Bronchial epithelial cell (primary cell): ENCODE measurements at regions not wholly inside any gene's neighbourhood (a gene's known extent, or its start where the extent isn't known, plus 50 kb on each side); places are given as distances from the start of the nearest gene placed in this dataset.

Experiments
- DNase-seq: peaks from one replicate; pipeline ENCODE4 v3.0.0-alpha.2; 2010; ENCODE audit warnings: low read depth
- FAIRE-seq: peaks from 2 replicates; lab custom pipeline; 2011; peaks lifted over from hg19 to GRCh38; lab: Jason Lieb, UNC
- H3K27me3 ChIP-seq: 2 replicates; pipeline ENCODE4 v1.5.1; 2011; ENCODE audit warnings: low read length; ENCODE audit not compliant: control insufficient read depth, insufficient read depth
- H3K36me3 ChIP-seq: 2 replicates; pipeline ENCODE4 v1.5.1; 2011; ENCODE audit warnings: low read length; ENCODE audit not compliant: control insufficient read depth, insufficient read depth
- H3K4me3 ChIP-seq: 2 replicates; pipeline ENCODE4 v1.5.1; 2011; ENCODE audit warnings: mild to moderate bottlenecking, low read depth, low read length, control low read depth
- TF ChIP-seq, protein P1 (sequence below): IDR thresholded peaks from 2 replicates; pipeline ENCODE4 v1.5.1; 2011; ENCODE audit warnings: mild to moderate bottlenecking, moderate library complexity, low read length, control low read depth, inconsistent platforms; ENCODE audit not compliant: insufficient read depth, severe bottlenecking

DNA sequence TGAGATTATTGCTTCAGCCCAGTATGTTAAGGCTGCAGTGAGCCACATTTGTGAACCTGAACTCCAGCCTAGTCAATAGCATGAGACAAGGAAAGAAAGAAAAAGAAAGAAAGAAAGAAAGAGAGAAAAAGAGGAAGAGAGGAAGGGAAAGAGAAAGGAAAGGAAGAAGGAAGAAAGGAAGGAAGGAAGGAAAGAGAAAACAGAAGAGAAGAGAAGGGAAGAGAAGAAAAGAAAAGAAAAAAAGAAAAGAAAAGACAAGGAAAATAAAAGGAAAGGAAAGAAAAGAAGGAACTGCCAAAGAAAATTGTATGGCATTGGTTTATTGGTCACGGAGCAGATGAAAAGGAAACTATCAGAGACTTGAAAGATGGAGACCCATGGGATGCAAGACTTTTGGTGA, 1158.8 kb downstream of the OLFM4 start:
- no peaks in the 10 kb centered on the region for H3K27me3 ChIP-seq
- TF ChIP-seq, protein P1, sequence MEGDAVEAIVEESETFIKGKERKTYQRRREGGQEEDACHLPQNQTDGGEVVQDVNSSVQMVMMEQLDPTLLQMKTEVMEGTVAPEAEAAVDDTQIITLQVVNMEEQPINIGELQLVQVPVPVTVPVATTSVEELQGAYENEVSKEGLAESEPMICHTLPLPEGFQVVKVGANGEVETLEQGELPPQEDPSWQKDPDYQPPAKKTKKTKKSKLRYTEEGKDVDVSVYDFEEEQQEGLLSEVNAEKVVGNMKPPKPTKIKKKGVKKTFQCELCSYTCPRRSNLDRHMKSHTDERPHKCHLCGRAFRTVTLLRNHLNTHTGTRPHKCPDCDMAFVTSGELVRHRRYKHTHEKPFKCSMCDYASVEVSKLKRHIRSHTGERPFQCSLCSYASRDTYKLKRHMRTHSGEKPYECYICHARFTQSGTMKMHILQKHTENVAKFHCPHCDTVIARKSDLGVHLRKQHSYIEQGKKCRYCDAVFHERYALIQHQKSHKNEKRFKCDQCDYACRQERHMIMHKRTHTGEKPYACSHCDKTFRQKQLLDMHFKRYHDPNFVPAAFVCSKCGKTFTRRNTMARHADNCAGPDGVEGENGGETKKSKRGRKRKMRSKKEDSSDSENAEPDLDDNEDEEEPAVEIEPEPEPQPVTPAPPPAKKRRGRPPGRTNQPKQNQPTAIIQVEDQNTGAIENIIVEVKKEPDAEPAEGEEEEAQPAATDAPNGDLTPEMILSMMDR = no peak
- DNase-seq (no peak), FAIRE-seq (no peak)
- H3K4me3 ChIP-seq = no peak overlapping the region
- H3K36me3 ChIP-seq = no peaks in the 10 kb centered on the region

DNA sequence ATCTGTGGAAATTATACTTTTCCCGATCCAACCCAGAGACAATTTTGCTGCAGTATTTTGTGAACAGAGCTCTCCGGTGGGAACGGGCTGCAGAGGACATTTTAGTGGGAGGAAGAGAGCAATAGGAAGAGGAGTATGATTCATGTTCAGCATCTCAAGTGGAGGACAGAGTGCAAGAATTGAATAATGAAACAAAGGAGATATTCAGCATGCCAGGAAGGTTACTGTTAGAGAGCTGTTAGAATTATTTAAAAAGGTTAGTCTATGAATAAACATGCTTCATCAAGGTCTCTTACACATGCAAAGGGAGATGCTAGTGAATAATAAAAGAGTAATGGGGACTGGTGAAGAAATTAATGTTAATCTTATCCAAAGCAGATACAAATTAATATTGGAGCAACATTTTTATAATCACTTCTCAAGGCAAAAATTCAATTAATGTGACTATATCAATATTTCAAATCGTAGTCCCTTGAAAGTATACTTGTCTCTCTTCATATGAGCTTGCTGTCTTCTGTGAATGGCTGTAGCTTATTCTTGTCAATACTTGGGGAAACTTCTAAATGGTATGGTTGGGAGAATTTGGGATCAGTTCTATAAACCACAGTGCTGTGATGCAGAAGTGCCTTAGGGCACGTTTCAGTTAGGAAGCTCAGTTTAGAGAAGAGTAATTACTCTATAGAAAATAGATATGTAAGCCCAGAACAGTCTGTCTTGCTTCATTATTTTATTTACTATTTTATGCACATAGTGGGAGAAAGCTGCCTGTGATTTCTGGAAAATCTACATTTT, 1165.8 kb downstream of the OLFM4 start:
- TF ChIP-seq, protein P1 = no peak
- Histone ChIP-seq H3K27me3 (no peaks in the 10 kb centered on the region), H3K4me3 (no peak overlapping the region), H3K36me3 (no peaks in the 10 kb centered on the region)
- DNase-seq (no peak), FAIRE-seq (no peak)

DNA sequence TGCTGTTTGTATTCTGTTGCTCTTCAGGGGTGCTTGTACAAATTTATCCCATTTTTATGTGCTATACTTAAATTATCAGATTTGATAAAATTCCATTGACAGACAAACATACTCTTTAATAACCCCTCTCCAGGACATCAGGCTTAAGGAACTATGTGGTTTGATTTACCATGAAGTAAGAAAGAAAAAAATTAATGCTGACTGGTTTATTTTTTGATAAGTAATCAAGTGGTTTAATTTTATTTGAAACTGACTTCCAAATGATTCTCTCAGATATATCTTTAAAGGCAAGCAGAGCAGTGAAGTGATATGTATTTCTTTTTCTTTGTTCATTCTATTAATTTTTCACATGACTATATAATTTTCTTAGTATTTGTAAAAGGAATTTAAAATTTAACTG, 1168.1 kb downstream of the OLFM4 start:
- DNase-seq = no peak
- Histone ChIP-seq H3K4me3 (no peak overlapping the region), H3K36me3 (no peaks in the 10 kb centered on the region), H3K27me3 (no peaks in the 10 kb centered on the region)
- TF ChIP-seq, protein P1 = no peak
- FAIRE-seq = no peak

- TF ChIP-seq, protein P1 = no peak
- Histone ChIP-seq H3K36me3 (no peaks in the 10 kb centered on the region), H3K27me3 (no peaks in the 10 kb centered on the region), H3K4me3 (no peak overlapping the region)
- DNase-seq = no peak
- no peak for FAIRE-seq
Measured at GRCh38 chr13:54198911-54199310, 1170.3 kb downstream of the OLFM4 start.

- TF ChIP-seq, protein P1 = no peak
- Histone ChIP-seq H3K4me3 (no peak overlapping the region), H3K36me3 (no peaks in the 10 kb centered on the region), H3K27me3 (no peaks in the 10 kb centered on the region)
- DNase-seq (no peak), FAIRE-seq (no peak)
Measured at GRCh38 chr13:54206626-54207025, 1178.0 kb downstream of the OLFM4 start.
